AG10803 (cell line): ENCODE measurements at regions not wholly inside any gene's neighbourhood (a gene's known extent, or its start where the extent isn't known, plus 50 kb on each side); places are given as distances from the start of the nearest gene placed in this dataset.

Experiments
- DNase-seq: peaks from one replicate; pipeline ENCODE4 v3.0.0; 2010; ENCODE audit warnings: low read depth
- H3K4me3 ChIP-seq: 2 replicates; pipeline ENCODE4 v1.5.1; 2011; ENCODE audit warnings: mild to moderate bottlenecking, low read length, control low read depth
- TF ChIP-seq, protein P1 (sequence below): conservative IDR thresholded peaks from 2 replicates; pipeline ENCODE4 v1.5.1; 2011; ENCODE audit warnings: mild to moderate bottlenecking, low read length, control low read depth, inconsistent platforms

DNA sequence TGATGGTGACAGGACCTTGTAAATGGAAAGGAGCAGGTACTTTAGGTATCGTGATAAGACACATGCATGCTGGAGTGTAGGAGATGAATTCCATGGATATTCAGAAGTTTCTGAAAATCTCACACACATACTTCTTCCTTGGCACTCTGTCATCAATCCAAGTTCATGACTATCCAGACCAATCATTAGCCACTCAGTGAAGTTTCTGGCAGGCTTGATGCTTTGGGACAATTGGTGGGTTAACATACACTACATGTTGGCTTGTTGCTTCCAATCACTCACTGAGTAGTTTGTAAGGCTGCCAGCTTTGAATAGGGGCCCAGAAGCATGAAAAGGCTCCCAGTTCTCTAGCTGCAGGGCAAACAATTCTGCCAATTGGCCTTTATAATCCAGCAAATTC, 147.6 kb downstream of the CEMIP2 start:
- no peak for DNase-seq
- no peak overlapping the region for H3K4me3 ChIP-seq
- TF ChIP-seq, protein P1, sequence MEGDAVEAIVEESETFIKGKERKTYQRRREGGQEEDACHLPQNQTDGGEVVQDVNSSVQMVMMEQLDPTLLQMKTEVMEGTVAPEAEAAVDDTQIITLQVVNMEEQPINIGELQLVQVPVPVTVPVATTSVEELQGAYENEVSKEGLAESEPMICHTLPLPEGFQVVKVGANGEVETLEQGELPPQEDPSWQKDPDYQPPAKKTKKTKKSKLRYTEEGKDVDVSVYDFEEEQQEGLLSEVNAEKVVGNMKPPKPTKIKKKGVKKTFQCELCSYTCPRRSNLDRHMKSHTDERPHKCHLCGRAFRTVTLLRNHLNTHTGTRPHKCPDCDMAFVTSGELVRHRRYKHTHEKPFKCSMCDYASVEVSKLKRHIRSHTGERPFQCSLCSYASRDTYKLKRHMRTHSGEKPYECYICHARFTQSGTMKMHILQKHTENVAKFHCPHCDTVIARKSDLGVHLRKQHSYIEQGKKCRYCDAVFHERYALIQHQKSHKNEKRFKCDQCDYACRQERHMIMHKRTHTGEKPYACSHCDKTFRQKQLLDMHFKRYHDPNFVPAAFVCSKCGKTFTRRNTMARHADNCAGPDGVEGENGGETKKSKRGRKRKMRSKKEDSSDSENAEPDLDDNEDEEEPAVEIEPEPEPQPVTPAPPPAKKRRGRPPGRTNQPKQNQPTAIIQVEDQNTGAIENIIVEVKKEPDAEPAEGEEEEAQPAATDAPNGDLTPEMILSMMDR: no peak

DNA sequence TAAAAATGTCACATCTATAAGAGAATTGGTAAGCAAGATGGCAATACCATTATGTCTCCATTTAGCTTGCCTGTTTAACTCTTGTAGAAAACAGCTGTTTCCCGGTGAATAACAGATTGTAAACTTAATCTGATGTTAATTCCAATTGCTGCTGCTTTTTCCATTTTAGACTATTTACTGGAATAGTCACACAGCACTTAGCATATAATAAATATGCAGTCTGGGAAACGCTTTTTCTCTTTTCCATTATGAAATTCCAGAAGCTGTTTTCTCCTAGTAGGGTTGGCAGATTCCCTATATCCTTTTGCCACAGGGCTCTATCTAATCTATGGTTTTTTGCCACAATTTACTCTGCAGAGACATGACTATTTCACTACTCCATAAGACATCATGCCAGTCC, 148.0 kb downstream of the CEMIP2 start:
- TF ChIP-seq, protein P1: no peak
- no peak for DNase-seq
- no peak overlapping the region for H3K4me3 ChIP-seq

DNA sequence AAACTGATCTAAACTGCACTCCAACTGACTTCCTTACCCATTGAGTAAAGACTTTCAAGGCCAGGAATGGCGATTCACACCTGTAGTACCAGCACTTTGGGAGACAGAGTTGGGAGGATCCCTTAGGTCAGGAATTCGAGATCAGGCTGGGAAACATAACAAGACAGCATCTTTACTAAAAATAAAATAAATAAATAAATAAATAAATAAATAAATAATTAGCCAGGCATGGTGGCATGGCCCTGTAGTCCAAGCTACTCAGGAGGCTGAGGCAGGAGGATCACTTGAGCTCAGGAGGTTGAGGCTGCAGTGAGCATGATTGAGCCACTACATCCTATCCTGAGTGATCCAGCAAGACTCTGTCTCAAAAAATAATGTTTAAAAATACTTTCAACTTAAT, 148.4 kb downstream of the CEMIP2 start:
- no peak for DNase-seq
- TF ChIP-seq, protein P1: no peak
- H3K4me3 ChIP-seq: no peak overlapping the region

DNA sequence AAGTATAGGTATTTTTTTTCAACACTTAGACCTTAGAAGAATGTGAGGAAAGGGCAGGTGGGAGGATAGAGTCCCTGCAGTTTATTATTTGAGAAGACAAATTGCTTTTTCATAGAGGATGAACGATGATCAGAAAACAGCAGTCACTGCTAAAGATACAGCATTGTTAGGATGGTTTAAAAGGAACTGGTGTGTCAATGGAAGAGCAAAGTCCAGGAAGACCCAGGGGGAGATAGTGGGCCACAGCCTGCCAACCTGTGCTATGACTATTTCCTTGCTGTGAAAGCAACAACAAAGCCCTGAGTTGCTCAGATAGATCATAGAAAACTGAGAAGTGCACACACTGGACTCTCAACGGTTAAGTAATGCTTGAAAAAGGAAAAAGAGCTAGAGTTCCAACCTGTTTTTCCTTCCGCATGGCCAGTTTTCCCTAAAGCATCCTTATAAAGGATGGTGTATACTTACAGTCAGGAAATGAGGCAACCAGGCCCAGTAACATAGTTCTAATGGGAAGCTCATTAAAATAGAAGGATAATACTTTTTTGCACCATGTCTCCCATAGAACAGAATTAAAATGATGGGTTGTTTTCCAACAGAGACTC, 153.8 kb downstream of the CEMIP2 start:
- no peak for DNase-seq
- TF ChIP-seq, protein P1: no peak
- H3K4me3 ChIP-seq: no peak overlapping the region

DNA sequence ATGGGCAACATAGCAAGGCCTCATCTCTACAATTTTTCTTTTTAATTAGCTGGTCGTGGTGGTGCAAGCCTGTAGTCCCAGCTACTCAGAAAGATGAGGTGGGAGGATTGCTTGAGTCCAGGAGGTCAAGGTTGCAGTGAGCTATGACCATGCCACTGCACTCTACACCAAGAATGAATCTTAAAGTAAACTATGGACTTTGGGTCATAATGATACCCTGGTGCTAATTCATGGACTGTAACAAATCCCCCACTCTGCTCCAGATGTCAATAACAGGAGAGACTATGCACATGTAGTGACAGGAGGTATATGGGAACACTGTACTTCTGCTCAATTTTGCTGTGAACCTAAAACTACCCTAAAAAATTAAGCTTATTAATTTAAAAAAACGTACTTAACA, 155.4 kb downstream of the CEMIP2 start:
- DNase-seq: no peak
- TF ChIP-seq, protein P1: no peak

DNA sequence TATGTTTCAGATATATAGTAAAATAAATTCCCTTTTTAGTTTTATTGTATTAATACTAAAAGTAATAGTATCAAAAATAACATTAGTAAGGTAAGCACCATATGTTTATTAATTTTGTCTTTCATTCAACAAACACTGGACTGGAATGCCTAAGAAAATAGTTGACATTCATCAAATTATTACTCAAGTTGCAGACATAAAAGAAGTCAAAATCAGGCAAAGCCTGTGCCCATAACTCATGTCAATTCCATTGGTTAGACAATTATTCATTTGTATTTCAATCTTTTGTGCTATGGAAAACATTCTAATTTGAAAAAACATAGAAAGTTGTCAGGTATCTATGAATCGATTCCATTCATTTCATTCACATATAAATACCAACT, 158.9 kb downstream of the CEMIP2 start:
- H3K4me3 ChIP-seq: no peak overlapping the region
- TF ChIP-seq, protein P1: no peak
- no peak for DNase-seq

More for the DNA sequence above, 155.4 kb downstream of the CEMIP2 start:
- H3K4me3 ChIP-seq: no peak overlapping the region

DNA sequence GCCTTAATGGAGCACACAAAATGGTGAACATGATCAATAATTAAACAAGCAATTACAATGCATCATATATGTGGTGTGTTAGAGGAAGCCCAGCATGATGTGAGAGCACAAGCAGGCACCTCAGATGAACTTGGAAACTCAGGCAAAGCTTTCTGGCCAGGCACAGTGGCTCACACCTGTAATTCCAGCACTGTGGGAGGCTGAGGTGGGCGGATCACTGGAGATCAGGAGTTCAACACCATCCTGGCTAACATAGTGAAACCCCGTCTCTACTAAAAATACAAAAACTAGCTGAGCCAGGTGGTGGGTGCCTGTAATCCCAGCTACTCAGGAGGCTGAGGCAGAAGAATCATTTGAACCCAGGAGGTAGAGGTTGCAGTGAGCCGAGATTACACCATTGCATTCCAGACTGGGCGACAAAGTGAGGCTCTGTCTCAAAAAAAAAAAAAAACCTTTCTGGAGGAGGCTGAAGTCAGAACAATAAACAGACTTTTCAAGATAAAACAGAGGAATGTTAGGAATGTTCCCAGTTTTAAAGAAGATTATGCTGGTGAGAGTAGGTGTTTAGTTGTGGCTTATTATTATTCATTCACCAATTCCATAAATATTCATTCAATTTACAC, 159.4 kb downstream of the CEMIP2 start:
- no peak for DNase-seq
- TF ChIP-seq, protein P1: no peak
- H3K4me3 ChIP-seq: no peak overlapping the region
